Activated CD4-positive, alpha-beta T cell treated with anti-CD3 and anti-CD28 coated beads, Interleukin-2, amount 10 ng/mL, durations not matched to agents 24 days and 14 days (primary cell): ENCODE measurements at regions not wholly inside any gene's neighbourhood (a gene's known extent, or its start where the extent isn't known, plus 50 kb on each side); places are given as distances from the start of the nearest gene placed in this dataset.

Experiments used
- DNase-seq: peaks from one replicate; pipeline ENCODE4 v3.0.0; 2022
- H3K27ac Mint-ChIP-seq: one replicate; pipeline ENCODE4 v1.8.0; 2022; ENCODE audit warnings: mild to moderate bottlenecking, mixed read lengths
- H3K27me3 Mint-ChIP-seq: one replicate; pipeline ENCODE4 v1.8.0; 2022; ENCODE audit warnings: mixed read lengths
- H3K36me3 Mint-ChIP-seq: one replicate; pipeline ENCODE4 v1.8.0; 2022; ENCODE audit warnings: low read depth, mild to moderate bottlenecking, mixed read lengths
- H3K4me1 Mint-ChIP-seq: one replicate; pipeline ENCODE4 v1.8.0; 2021; ENCODE audit warnings: mixed read lengths
- H3K4me3 Mint-ChIP-seq: one replicate; pipeline ENCODE4 v1.8.0; 2022; ENCODE audit warnings: mild to moderate bottlenecking, moderate library complexity, mixed read lengths
- H3K9me3 Mint-ChIP-seq: one replicate; pipeline ENCODE4 v1.8.0; 2021; ENCODE audit warnings: mixed read lengths
- intact Hi-C: fragments of 100-400 bp; cut with micrococcal nuclease; formaldehyde crosslinking; loops from one replicate; pipeline ENCODE4 v1.15.1; 2023

DNA sequence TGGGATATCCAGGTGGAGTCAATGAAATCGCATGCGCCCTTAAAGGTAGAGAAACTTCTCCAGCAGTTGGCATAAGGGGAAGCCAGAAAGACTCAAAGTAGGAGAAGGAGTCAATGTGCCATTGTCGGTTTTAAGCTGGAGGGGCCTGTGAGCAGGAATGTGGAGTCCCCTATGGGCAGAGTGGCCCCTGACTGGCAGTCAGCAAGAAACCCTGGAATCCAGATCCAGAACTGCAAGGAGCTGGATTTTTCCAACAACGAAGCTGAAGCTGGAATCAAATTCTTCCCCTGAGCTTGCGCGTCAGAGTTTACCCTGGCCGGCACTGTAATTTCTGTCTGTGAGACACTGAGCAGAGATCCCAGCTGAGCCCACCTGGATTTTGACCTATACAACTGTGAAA, 315.0 kb downstream of the DHX35 start:
- peaks cover 5% of the 10 kb centered on the region for H3K27me3 Mint-ChIP-seq
- H3K4me3 Mint-ChIP-seq = no peak overlapping the region
- intact Hi-C loops = no loop called here
- no peaks in the 10 kb centered on the region for H3K9me3 Mint-ChIP-seq
- no peak overlapping the region for H3K27ac Mint-ChIP-seq
- no peaks in the 10 kb centered on the region for H3K4me1 Mint-ChIP-seq
- no peaks in the 10 kb centered on the region for H3K36me3 Mint-ChIP-seq
- no peak for DNase-seq

DNA sequence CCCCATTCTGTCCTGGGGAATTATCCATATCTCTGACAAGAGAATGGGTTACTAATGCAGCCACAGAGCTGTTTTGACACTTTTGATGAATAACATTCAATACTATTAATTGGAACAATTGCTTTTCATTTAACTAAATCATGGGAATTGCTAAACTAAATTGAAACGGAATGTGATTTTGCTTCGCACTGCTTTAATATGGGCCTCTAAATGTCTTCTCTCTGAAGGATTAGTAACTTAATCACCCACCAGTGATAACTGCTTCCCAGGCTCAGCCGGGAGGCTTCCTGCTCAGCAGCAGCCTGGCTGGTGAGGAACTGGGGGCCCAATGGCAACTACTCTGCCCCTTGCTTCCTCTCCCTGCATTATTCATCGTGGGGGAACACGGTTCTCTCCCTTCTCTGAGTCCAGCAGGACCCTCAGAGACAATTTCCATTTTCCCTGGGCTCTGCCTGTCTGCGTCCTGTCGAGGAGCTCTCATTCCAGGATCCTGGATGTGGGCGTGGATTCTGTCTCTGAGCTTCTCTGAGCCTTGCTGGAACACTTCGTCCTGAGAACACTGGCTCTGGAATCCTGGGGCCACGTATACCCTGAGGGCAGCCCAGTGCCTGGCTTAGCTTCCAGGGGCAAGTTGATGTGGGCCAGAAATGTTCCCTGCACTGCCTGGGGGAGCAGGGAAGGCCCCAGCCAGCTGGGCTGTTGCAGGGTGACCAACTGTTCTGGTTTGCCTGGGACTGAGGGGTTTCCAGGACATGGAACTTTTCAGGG, 308.9 kb downstream of the DHX35 start:
- no peaks in the 10 kb centered on the region for H3K27me3 Mint-ChIP-seq
- no peaks in the 10 kb centered on the region for H3K36me3 Mint-ChIP-seq
- intact Hi-C loops = no loop called here
- H3K27ac Mint-ChIP-seq = no peak overlapping the region
- no peak overlapping the region for H3K4me3 Mint-ChIP-seq
- H3K9me3 Mint-ChIP-seq = no peaks in the 10 kb centered on the region
- no peak for DNase-seq
- no peaks in the 10 kb centered on the region for H3K4me1 Mint-ChIP-seq

DNA sequence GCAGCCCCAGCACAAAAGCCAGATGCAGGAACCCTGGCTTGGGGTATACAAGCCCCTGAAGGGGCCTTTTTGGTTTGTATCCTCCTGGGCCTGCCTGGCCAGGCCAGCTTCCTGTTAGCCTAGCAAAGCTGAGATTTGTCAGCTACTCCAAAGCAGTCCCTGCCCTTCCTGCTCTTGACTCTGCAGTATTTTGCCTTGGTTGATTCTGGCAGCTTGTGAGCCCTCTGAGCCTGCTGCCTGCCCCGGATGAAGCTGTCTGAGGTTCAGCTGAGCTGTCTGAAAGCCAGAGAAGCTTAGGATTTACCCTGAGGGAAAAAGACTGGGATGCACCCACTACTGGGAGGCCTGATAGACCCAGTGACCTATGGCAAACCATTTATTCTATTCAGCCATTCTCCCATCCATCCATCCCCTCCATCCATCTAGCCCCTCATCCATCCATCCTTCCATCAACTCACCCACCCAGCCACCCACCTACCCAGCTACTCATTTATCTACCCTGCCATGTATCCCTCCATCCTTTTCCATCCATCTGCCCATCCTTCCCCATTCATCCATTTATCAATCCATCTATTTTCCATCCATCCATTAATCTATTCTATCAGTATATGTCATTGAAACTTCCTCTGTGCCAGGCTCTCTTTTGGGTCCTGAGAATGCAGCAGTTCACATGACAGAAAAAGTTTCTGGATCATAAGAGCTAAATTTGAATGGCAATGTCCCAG, 307.5 kb downstream of the DHX35 start:
- H3K36me3 Mint-ChIP-seq = no peaks in the 10 kb centered on the region
- no peaks in the 10 kb centered on the region for H3K27me3 Mint-ChIP-seq
- no peak overlapping the region for H3K4me3 Mint-ChIP-seq
- no peaks in the 10 kb centered on the region for H3K9me3 Mint-ChIP-seq
- no peak overlapping the region for H3K27ac Mint-ChIP-seq
- no peaks in the 10 kb centered on the region for H3K4me1 Mint-ChIP-seq
- intact Hi-C loops = no loop called here
- DNase-seq = no peak

DNA sequence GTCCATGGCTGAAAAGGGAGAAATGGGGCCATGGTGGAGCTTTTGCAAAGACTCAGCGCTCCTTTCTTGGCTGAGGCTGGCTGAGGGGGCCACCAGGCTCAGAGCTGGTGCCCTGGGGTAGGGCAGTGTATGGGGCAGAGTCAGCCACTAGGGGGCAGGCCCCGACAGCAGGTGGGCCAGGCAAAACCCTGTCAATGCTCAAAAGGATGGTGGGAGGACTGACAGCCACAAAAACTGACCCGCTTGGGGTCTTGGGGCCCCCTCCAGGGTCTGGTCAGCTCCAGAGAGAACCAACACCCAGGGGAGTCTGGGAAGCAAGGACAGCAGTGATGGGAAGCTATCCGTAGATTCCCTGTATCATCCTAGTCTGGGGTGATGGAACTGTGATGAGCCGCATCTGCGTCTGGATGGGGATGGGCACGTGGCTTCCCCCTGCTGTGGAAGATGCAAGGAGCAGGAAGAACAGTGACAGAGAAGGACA, 306.9 kb downstream of the DHX35 start:
- intact Hi-C loops = no loop called here
- H3K9me3 Mint-ChIP-seq = no peaks in the 10 kb centered on the region
- DNase-seq = peak; percentile 79
- H3K4me1 Mint-ChIP-seq = no peaks in the 10 kb centered on the region
- no peak overlapping the region for H3K4me3 Mint-ChIP-seq
- H3K27me3 Mint-ChIP-seq = no peaks in the 10 kb centered on the region
- H3K27ac Mint-ChIP-seq = no peak overlapping the region
- no peaks in the 10 kb centered on the region for H3K36me3 Mint-ChIP-seq

DNA sequence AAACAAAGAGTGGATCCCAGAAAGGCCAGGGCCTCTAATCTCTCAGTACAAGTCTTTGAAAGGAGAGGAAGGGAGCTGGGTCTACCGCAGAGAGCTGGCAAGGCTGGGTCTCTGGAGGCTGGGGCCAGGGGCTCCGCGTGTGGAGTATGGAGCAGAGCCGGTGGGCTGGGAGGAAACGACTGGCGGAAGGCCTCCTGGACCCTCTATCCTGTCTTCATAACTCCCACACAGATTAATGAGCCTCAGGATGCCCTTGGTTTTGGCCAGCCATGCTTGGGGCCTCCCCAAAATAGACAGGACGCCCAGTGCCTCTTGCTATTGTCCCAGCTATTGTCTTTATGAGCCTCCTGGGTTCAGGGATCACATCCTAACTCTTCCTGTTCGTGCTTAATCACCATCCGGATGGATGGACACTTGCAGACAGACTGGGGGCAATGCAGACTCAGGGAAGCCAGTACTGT, 306.4 kb downstream of the DHX35 start:
- no peaks in the 10 kb centered on the region for H3K27me3 Mint-ChIP-seq
- intact Hi-C loops = no loop called here
- no peak overlapping the region for H3K4me3 Mint-ChIP-seq
- H3K9me3 Mint-ChIP-seq = no peaks in the 10 kb centered on the region
- H3K4me1 Mint-ChIP-seq = no peaks in the 10 kb centered on the region
- H3K36me3 Mint-ChIP-seq = no peaks in the 10 kb centered on the region
- no peak overlapping the region for H3K27ac Mint-ChIP-seq
- no peak for DNase-seq

DNA sequence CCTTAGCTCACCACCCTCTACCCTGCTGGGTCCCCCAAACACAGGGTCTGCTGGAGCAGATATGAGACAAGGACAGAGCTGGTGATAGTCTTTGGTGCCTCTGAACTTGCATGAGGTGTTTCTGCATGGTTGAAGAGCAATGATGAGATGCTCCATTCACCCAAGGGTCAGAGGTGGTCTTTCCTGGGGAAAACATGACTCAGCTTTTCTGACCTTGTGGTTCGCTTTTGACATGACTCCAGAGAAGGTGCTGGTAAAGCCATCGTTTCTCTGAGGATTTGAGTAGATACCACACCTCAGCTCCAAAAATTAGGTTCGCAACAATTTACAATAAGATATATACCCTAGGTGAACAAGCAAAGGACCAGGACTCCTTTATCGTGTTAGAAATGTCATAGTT, 304.8 kb downstream of the DHX35 start:
- no peaks in the 10 kb centered on the region for H3K9me3 Mint-ChIP-seq
- no peak for DNase-seq
- no peaks in the 10 kb centered on the region for H3K36me3 Mint-ChIP-seq
- no peak overlapping the region for H3K27ac Mint-ChIP-seq
- no peak overlapping the region for H3K4me3 Mint-ChIP-seq
- H3K27me3 Mint-ChIP-seq = peaks cover 2% of the 10 kb centered on the region
- H3K4me1 Mint-ChIP-seq = no peaks in the 10 kb centered on the region
- intact Hi-C loops = no loop called here

DNA sequence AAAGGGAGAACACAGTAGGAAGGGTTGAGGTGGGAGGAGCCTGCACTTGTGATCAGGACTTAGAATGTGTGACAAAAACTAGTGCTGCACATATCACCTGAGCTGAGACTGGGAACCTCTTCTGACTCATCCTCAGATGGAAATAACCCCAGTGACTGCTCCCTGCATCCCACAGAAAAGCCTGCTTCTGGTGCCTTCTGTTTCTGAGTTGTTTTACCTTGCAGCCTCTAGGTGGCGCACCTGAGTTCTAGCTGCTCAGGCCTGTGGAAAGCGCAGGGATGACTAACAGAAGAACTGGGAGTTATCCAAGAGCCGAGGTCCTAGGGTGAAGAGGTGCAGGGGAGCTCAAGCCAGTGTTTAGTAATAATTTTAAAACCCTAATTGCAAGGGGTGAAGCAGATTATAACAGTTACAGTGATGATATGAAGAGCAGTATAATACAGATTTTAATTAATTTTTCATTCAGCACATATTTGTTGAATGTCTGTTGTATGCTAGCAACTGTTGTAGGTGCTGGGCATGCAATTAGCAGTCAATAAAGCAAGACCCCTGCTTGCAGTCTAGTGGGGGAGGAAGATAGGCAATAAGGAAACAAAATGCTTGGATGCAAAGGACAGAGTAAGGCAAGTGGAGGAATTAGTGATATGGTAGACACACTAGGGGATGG, 302.5 kb downstream of the DHX35 start:
- Mint-ChIP-seq H3K27ac (no peak overlapping the region), H3K4me3 (no peak overlapping the region), H3K27me3 (peaks cover 2% of the 10 kb centered on the region), H3K4me1 (no peaks in the 10 kb centered on the region), H3K36me3 (no peaks in the 10 kb centered on the region), H3K9me3 (no peaks in the 10 kb centered on the region)
- DNase-seq = peak; percentile 76
- intact Hi-C loops = no loop called here

DNA sequence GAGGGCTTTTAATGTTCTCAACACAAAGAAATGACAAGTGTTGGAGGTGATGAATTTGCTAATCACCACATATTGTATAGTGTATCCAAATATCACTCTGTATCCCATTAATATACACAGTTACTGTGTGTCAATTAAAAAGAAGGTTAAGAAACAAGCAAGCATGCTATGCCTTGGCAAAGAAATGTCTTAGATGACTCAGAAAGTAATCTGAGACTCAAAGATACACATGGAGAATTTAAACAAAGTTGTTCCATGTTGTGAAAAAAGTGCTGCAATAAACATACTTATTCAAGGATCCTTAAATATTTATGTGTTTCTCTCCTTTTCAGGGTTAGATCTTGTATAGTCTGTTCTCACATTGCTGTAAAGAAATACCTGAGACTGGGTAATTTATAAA, 300.9 kb downstream of the DHX35 start:
- peaks cover 2% of the 10 kb centered on the region for H3K27me3 Mint-ChIP-seq
- DNase-seq = no peak
- intact Hi-C loops = no loop called here
- H3K4me3 Mint-ChIP-seq = no peak overlapping the region
- no peaks in the 10 kb centered on the region for H3K36me3 Mint-ChIP-seq
- no peaks in the 10 kb centered on the region for H3K9me3 Mint-ChIP-seq
- no peaks in the 10 kb centered on the region for H3K4me1 Mint-ChIP-seq
- no peak overlapping the region for H3K27ac Mint-ChIP-seq

DNA sequence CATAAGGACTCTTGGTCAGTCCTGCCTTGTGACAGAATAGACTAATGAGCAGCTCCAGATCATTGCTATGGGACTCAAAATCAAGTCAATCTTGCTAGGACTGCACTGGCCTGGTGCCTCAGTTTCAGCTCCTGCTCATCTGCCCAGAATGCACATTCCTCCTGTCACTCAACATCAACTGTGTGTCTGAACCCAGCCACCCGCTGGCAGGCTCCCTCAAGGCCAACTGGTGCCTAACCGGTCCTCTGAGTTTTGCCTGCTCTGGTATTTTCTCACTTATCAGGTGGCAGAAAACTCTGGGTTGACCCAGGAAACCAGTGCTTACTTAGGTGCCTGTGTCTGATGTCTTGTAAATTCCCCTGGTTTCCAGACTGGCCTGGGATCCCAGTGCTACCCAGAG, 297.7 kb downstream of the DHX35 start:
- no peaks in the 10 kb centered on the region for H3K36me3 Mint-ChIP-seq
- intact Hi-C loops = no loop called here
- no peaks in the 10 kb centered on the region for H3K4me1 Mint-ChIP-seq
- H3K4me3 Mint-ChIP-seq = no peak overlapping the region
- H3K9me3 Mint-ChIP-seq = no peaks in the 10 kb centered on the region
- H3K27me3 Mint-ChIP-seq = peaks cover 2% of the 10 kb centered on the region
- H3K27ac Mint-ChIP-seq = no peak overlapping the region
- no peak for DNase-seq

DNA sequence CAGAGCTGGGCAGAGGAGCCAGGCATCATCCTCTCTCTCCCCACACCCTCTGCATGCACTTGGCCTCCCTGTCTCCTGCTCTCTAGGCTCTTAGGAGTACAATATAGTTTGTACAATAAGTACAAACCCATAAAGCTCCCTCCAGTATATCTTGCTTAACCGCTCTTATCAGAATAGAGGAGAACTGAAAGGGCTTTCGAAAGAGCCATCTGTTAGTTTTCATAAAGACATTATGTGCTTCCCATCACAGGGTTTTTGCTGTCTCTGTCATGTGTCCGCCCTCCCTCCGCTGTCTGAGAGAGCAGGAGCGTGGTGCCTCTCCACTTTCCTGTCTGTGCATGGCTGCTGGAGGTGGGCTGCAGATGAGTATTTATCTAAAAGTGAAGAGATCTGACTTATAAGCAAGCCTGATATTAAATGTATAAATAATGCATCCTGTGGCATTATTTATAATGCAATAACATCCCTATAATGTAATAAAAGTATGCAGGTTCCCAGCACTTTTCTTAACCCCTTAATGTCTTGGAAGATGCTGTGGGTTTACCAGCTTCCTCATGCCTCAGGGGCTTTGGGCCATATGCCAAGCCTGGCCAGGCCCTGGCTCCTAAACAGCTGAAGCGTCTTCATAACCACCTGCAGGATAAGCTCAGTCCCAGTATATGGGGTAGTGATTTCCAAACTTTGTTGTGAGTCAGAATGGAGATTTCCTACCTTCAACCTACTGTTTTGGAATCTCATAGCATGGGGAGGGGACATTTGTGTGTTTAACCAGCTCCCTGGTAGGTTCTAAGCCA, 297.1 kb downstream of the DHX35 start:
- no peaks in the 10 kb centered on the region for H3K4me1 Mint-ChIP-seq
- H3K9me3 Mint-ChIP-seq = no peaks in the 10 kb centered on the region
- no peak for DNase-seq
- H3K36me3 Mint-ChIP-seq = no peaks in the 10 kb centered on the region
- no peak overlapping the region for H3K27ac Mint-ChIP-seq
- no peak overlapping the region for H3K4me3 Mint-ChIP-seq
- intact Hi-C loops = no loop called here
- H3K27me3 Mint-ChIP-seq = peaks cover 2% of the 10 kb centered on the region

DNA sequence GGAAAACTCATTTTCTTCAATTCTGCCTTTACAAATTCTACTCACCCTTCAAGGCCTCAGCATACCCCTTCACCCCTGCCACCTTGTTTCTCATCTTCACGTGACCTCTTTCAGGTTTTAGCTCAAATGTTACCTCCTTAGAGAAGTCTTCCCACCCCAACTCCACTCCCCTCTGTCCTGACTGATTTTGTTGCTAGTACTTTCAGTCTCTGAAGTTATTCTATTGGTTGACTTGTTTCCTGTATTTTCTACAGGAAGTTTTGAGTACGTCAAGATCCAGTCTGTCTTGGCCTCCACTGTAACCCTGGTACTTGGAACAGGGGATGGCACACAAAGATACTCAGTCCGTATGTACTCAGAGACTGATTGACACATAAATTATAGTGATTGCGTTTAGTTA, 296.1 kb downstream of the DHX35 start:
- Mint-ChIP-seq H3K4me3 (no peak overlapping the region), H3K27me3 (peaks cover 2% of the 10 kb centered on the region), H3K27ac (no peak overlapping the region), H3K9me3 (no peaks in the 10 kb centered on the region), H3K36me3 (no peaks in the 10 kb centered on the region), H3K4me1 (no peaks in the 10 kb centered on the region)
- intact Hi-C loops = no loop called here
- no peak for DNase-seq

DNA sequence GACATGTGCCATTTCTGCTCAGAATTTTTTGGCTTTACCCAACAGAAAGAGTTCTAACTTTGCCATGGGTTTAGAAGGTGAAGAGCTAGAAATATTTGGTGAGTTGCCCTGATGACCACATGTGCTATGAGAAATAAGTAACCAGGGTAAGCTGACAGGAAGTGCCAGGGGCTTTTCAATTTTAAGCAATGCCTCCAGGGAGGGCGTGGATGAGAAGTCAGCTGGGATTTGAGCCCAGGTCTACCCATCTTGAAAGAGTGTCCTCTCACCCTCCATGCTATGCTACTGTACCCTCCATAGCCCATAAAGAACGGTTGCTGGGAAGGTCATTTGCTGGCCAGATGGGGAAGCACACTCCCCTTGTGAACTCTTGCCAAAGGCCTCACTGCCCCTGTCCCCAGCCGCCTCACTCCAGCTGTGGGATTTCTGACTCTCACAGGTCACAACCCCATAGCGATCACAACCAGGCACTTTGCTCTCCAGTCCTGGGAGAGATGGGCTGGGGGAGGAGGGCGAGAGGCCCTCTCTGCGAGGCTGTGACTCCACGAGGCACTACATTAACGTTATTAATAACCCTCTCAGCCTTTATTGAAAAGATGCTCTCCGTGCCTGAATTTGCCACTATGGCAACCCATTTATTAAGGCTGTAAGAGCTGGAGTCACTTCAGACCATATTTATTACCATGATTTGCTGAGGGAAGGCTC, 291.1 kb downstream of the DHX35 start:
- Mint-ChIP-seq H3K36me3 (no peaks in the 10 kb centered on the region), H3K4me1 (no peaks in the 10 kb centered on the region), H3K27ac (no peak overlapping the region), H3K27me3 (no peaks in the 10 kb centered on the region), H3K9me3 (no peaks in the 10 kb centered on the region), H3K4me3 (no peak overlapping the region)
- no peak for DNase-seq
- intact Hi-C loops = no loop called here

DNA sequence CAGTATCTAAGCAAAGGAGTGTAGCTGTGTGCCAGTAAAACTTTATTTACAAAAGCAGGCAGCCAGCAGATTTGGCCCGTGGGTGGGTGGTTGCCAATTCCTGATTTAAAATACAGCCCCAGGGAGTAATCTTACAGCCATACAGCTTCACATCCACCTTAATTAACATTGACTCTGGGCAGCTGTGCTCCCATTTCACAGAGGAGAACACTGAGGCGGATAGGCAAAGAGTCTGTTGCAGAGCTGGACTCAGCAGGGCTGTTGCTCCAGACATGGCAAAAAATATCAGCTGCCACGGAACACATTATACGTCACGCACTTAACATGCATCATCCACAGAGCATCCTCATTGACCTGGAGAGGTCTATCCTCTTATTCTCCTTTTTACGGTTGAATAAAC, 289.9 kb downstream of the DHX35 start:
- DNase-seq = no peak
- no peaks in the 10 kb centered on the region for H3K27me3 Mint-ChIP-seq
- H3K4me3 Mint-ChIP-seq = no peak overlapping the region
- H3K36me3 Mint-ChIP-seq = no peaks in the 10 kb centered on the region
- H3K9me3 Mint-ChIP-seq = no peaks in the 10 kb centered on the region
- no peaks in the 10 kb centered on the region for H3K4me1 Mint-ChIP-seq
- intact Hi-C loops = no loop called here
- no peak overlapping the region for H3K27ac Mint-ChIP-seq
